OCI-LY7 (cell line): ENCODE measurements at regions not wholly inside any gene's neighbourhood (a gene's known extent, or its start where the extent isn't known, plus 50 kb on each side); places are given as distances from the start of the nearest gene placed in this dataset.
"Not testable (repeated sequence)": the region's sequence is repeated elsewhere in the genome, so short reads cannot be mapped to it uniquely, and the experiment has no call there.

Experiments
- BruUV-seq: library from RNA; stranded (reverse); fragments of 400-500 nt; replicated peaks from 2 replicates; lab custom pipeline; 2021; lab: Mats Ljungman, UMichigan
- CTCF ChIA-PET: fragments of 300-600 bp; sonication (Branson Sonifier 250); formaldehyde crosslinking; loops from one replicate; lab custom pipeline; 2022; ENCODE audit warnings: antibody characterized with exemption; ENCODE audit not compliant: unreplicated experiment; lab: Charles Lee
- POLR2A ChIA-PET: fragments of 300-600 bp; sonication (Branson Sonifier 250); formaldehyde crosslinking; loops from one replicate; lab custom pipeline; 2022; ENCODE audit warnings: antibody characterized with exemption; lab: Charles Lee
- DNase-seq: peaks from one replicate; pipeline ENCODE4 v3.0.0-alpha.2; 2015; ENCODE audit warnings: low spot score
- H2AFZ ChIP-seq: fragments of 200-600 bp; sonication (generic), shearing (Covaris generic); 2 replicates; pipeline ENCODE4 v1.6.1; 2014; ENCODE audit warnings: mild to moderate bottlenecking, antibody characterized with exemption, low read length, moderate library complexity
- H3K27ac ChIP-seq: fragments of 200-600 bp; sonication (generic); 2 replicates; pipeline ENCODE4 v1.5.1; 2014; ENCODE audit warnings: mixed run types, low read depth, mild to moderate bottlenecking, moderate library complexity, low read length, inconsistent platforms; ENCODE audit not compliant: poor library complexity, severe bottlenecking
- H3K36me3 ChIP-seq: fragments of 200-600 bp; sonication (generic); 2 replicates; pipeline ENCODE4 v1.6.1; 2014; ENCODE audit warnings: mild to moderate bottlenecking, antibody characterized with exemption, low read length, moderate library complexity, mixed read lengths; ENCODE audit not compliant: insufficient read depth
- H3K4me1 ChIP-seq: fragments of 200-600 bp; sonication (generic); 2 replicates; pipeline ENCODE4 v1.5.1; 2014; ENCODE audit warnings: mild to moderate bottlenecking, low read length; ENCODE audit not compliant: insufficient read depth, poor library complexity, severe bottlenecking
- H3K4me2 ChIP-seq: fragments of 200-600 bp; sonication (generic); 2 replicates; pipeline ENCODE4 v1.6.1; 2014; ENCODE audit warnings: mild to moderate bottlenecking, low read length
- H3K4me3 ChIP-seq: fragments of 200-600 bp; sonication (generic); 2 replicates; pipeline ENCODE4 v1.5.1; 2014; ENCODE audit warnings: mild to moderate bottlenecking, low read depth, low read length; ENCODE audit not compliant: poor library complexity, severe bottlenecking
- H3K79me2 ChIP-seq: fragments of 200-600 bp; sonication (generic); 2 replicates; pipeline ENCODE4 v1.6.1; 2016; ENCODE audit warnings: low read depth, mild to moderate bottlenecking, low read length, moderate library complexity, mixed read lengths; ENCODE audit not compliant: insufficient read depth
- H3K9me2 ChIP-seq: fragments of 200-600 bp; sonication (generic); 2 replicates; pipeline ENCODE4 v1.6.1; 2016; ENCODE audit warnings: mild to moderate bottlenecking, low read length, mixed read lengths; ENCODE audit not compliant: insufficient read depth
- H3K9me3 ChIP-seq: fragments of 200-600 bp; sonication (generic); 2 replicates; pipeline ENCODE4 v1.6.1; 2014; ENCODE audit warnings: mild to moderate bottlenecking, mixed run types, low read length, mixed read lengths
- H4K20me1 ChIP-seq: fragments of 200-600 bp; sonication (generic); 2 replicates; pipeline ENCODE4 v1.6.1; 2014; ENCODE audit warnings: mild to moderate bottlenecking, antibody characterized with exemption, low read length, moderate library complexity, mixed read lengths; ENCODE audit not compliant: insufficient read depth
- CTCF ChIP-seq: fragments of 200-600 bp; sonication (generic); conservative IDR thresholded peaks from 2 replicates; pipeline ENCODE4 v1.5.1; 2014; ENCODE audit warnings: mild to moderate bottlenecking, antibody characterized with exemption, low read length, moderate library complexity, mixed read lengths
- EZH2phosphoT487 ChIP-seq: fragments of 200-600 bp; sonication (generic); IDR thresholded peaks from 2 replicates; pipeline ENCODE4 v1.6.1; 2018; ENCODE audit warnings: low read depth, borderline replicate concordance, mild to moderate bottlenecking, mixed run types, antibody characterized with exemption, low read length, moderate library complexity, mixed read lengths
- intact Hi-C: fragments of 100-400 bp; cut with micrococcal nuclease; formaldehyde crosslinking; loops from one replicate; pipeline ENCODE4 v1.10.0; 2022; ENCODE audit not compliant: unreplicated experiment

DNA sequence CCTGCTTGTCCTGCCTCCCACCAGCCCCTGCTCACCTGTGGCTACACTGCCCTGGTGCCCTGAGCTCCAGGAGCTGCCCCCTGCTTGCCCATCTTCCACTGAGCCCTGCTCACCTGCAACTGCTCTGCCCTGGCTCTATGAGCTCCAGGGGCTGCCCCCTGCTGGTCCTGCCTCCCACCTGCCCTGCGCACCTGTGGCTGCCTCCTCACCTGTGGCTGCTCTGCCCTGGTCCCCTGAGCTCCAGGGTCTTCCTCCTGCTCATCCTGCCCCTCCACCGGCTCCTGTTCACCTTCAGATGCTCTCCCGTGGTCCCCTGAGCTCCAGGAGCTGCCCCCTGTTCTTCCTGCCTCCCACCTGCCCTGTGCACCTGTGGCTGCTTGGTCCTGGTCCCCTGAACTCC lies 247.6 kb downstream of the TMEM121 start:
- Histone ChIP-seq H3K36me3 (no peaks in the 10 kb centered on the region), H3K4me3 (no peak overlapping the region), H3K27ac (no peak overlapping the region), H3K9me3 (peaks cover under 1% of the 10 kb centered on the region; the same call in 1 of the 2 replicates), H3K79me2 (no peaks in the 10 kb centered on the region), H3K4me1 (peaks cover 10% of the 10 kb centered on the region), H4K20me1 (no peaks in the 10 kb centered on the region), H2AFZ (no peak overlapping the region), H3K9me2 (no peaks in the 10 kb centered on the region), H3K4me2 (no peak overlapping the region)
- POLR2A ChIA-PET, result no interaction called here
- CTCF ChIA-PET, result interaction anchor here (0.6 to 1.0 kb wide), 2 partner anchors 63 to 427 kb away, joined by 3 to 5 read pairs; no protein-coding TSS in a partner anchor
- no TSS peak for BruUV-seq
- TF ChIP-seq EZH2phosphoT487 (no peak), CTCF (peak; percentile 64)
- peak; percentile 17 for DNase-seq
- intact Hi-C loops, result no loop called here

DNA sequence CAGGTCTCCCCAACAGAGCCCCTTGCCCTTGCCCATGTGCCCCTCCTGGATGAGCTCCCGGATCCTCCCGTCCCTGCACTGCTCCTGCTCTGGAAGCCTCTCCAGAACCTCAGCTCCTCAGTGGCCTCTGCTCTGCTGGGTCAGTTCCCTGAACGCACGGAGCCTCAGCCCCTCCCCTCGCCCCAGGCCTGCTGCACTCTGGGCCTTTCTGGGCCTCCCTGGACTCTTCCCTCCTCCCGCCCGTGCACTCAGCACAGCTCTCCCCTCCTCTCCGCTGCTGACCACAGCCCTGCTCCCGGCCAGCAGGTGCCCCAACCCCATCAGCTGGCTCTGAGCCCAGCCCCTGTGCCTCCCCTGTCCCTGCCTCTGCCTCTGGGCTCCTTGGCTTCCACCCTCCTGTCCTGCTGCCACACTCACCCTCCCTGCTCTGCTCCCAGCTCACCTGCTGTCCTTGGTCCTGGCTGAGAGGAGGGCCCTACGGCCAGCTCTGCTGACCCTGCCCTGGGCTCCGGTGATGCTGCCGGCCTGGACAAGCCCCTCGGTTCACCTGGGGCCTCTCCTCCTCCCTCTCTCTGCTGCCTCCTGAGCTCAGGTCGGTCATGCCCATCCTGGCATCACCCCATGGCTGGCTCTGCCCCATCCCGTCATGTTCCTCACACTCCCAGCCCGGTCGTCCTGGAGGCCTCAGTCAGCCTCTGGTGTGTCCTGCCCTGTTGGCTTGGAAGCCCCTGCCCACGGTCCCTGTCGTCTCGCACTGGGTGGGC lies 248.4 kb downstream of the TMEM121 start:
- POLR2A ChIA-PET, H4K20me1 ChIP-seq, BruUV-seq, H2AFZ ChIP-seq, H3K27ac ChIP-seq, H3K9me2 ChIP-seq, H3K79me2 ChIP-seq, CTCF ChIA-PET, DNase-seq, H3K36me3 ChIP-seq, H3K4me1 ChIP-seq, H3K4me3 ChIP-seq, intact Hi-C loops, H3K9me3 ChIP-seq: not testable (repeated sequence)
- 0 out of 2 replicates have a peak overlapping the region, but pooled peaks have one; percentile 31 for H3K4me2 ChIP-seq

GRCh38 chr14:105775349-105775923 lies 249.1 kb downstream of the TMEM121 start:
- CTCF ChIA-PET, BruUV-seq, H3K4me1 ChIP-seq, H3K36me3 ChIP-seq, POLR2A ChIA-PET, H3K27ac ChIP-seq, H3K9me2 ChIP-seq, H3K79me2 ChIP-seq, H4K20me1 ChIP-seq, intact Hi-C loops, H3K4me3 ChIP-seq: not testable (repeated sequence)
- Histone ChIP-seq H3K4me2 (peak overlapping the region; percentile 31; the same call in 1 of the 2 replicates), H3K9me3 (peaks cover 15% of the 10 kb centered on the region), H2AFZ (0 out of 2 replicates have a peak overlapping the region, but pooled peaks have one; percentile 28)
- peak; percentile 17 for DNase-seq

- H3K36me3 ChIP-seq, H3K4me2 ChIP-seq, H3K9me2 ChIP-seq, DNase-seq, H4K20me1 ChIP-seq, BruUV-seq, H3K27ac ChIP-seq, CTCF ChIA-PET, POLR2A ChIA-PET, H2AFZ ChIP-seq, H3K4me3 ChIP-seq, H3K4me1 ChIP-seq, H3K79me2 ChIP-seq, intact Hi-C loops: not testable (repeated sequence)
- H3K9me3 ChIP-seq, result peaks cover 22% of the 10 kb centered on the region
These were observed 249.7 kb downstream of the TMEM121 start for GRCh38 chr14:105776112-105776511.
